HUDEP-2 (cell line): ENCODE measurements at regions not wholly inside any gene's neighbourhood (a gene's known extent, or its start where the extent isn't known, plus 50 kb on each side); places are given as distances from the start of the nearest gene placed in this dataset.
A peak's percentile ranks its signal among the peaks of the same experiment; 100 is the strongest.
"Not testable (repeated sequence)": the region's sequence is repeated elsewhere in the genome, so short reads cannot be mapped to it uniquely, and the experiment has no call there.

Experiments
- DNase-seq, 76 experiments: peaks; one replicate each; lab custom pipeline; 2025; ENCODE audit not compliant: unreplicated experiment in 76 of 76; lab: John Stamatoyannopoulos, UW

GRCh38 chrX:147468600-147468999 is 443.1 kb upstream of the FMR1 start:
- no peak for DNase-seq

GRCh38 chrX:147476008-147476407 is 435.7 kb upstream of the FMR1 start:
- DNase-seq: peak in 2 of 76 experiments; percentile 0 to 2

GRCh38 chrX:147478899-147479298 is 432.8 kb upstream of the FMR1 start:
- no peak for DNase-seq

GRCh38 chrX:147485207-147485606 is 426.5 kb upstream of the FMR1 start:
- no peak for DNase-seq

- DNase-seq: no peak
These were observed 417.4 kb upstream of the FMR1 start for GRCh38 chrX:147494365-147494764.

- no peak for DNase-seq
These were observed 412.9 kb upstream of the FMR1 start for GRCh38 chrX:147498796-147499195.

GRCh38 chrX:147522981-147523380 is 388.7 kb upstream of the FMR1 start:
- DNase-seq: no peak

- DNase-seq: no peak
These were observed 378.3 kb upstream of the FMR1 start for GRCh38 chrX:147533426-147533825.

GRCh38 chrX:147537172-147537571 is 374.5 kb upstream of the FMR1 start:
- DNase-seq: no peak

GRCh38 chrX:147548023-147548422 is 363.7 kb upstream of the FMR1 start:
- not testable (repeated sequence) for DNase-seq

GRCh38 chrX:147550217-147550616 is 361.5 kb upstream of the FMR1 start:
- DNase-seq: no peak

- no peak for DNase-seq
These were observed 352.5 kb upstream of the FMR1 start for GRCh38 chrX:147559191-147559590.

- no peak for DNase-seq
These were observed 346.5 kb upstream of the FMR1 start for GRCh38 chrX:147565237-147565636.

GRCh38 chrX:147570483-147570882 is 341.2 kb upstream of the FMR1 start:
- no peak for DNase-seq

GRCh38 chrX:147573266-147573665 is 338.5 kb upstream of the FMR1 start:
- no peak for DNase-seq

- DNase-seq: no peak
These were observed 309.5 kb upstream of the FMR1 start for GRCh38 chrX:147602176-147602696.

GRCh38 chrX:147626605-147627004 is 285.1 kb upstream of the FMR1 start:
- DNase-seq: no peak

GRCh38 chrX:147635186-147635585 is 276.5 kb upstream of the FMR1 start:
- no peak for DNase-seq

- DNase-seq: no peak
These were observed 274.5 kb upstream of the FMR1 start for GRCh38 chrX:147637190-147637589.

- no peak for DNase-seq
These were observed 264.6 kb upstream of the FMR1 start for GRCh38 chrX:147646949-147647723.

GRCh38 chrX:147675819-147676218 is 235.9 kb upstream of the FMR1 start:
- no peak for DNase-seq

GRCh38 chrX:147679356-147680005 is 232.2 kb upstream of the FMR1 start:
- no peak for DNase-seq
